ENCODE measurements at regions not wholly inside any gene's neighbourhood (a gene's known extent, or its start where the extent isn't known, plus 50 kb on each side); places are given as distances from the start of the nearest gene placed in this dataset.

DNA sequence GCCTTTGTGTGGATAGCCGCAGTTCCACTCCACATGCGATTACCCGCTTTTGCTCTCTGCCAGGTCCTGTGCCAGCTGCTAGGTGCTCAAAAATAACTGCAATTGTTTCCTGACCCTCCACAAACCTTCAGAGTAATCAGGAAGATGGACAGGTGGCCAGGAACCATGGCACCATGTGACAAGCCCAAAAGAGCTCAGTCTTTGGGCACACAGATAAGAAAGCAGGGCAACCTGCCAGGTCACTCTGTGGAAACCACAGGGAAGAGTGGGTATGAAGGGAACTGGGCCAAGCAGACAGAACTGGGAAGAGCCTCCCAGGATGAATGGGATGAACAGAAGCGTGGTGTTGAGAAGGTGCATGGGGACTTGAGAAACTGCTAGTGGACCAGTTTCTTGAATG, 79.4 kb upstream of the AGAP1 start:
- H3K36me3 ChIP-seq (ENCODE audit: control insufficient read depth in 2 of 2, extremely low read depth in 1 of 2, insufficient read depth in 2 of 2, low read length in 2 of 2): no peaks in the 10 kb centered on the region
- no peak overlapping the region for H3K4me3 ChIP-seq (replicated peaks in 1 of 3; ENCODE audit: insufficient read depth in 1 of 3, low read depth in 1 of 3, low read length in 3 of 3)
- dilution Hi-C loops (cut with MboI; ENCODE audit: extremely low pct_ligation_motif_present, low sequenced_read_pairs) (no loop called here), intact Hi-C loops (cut with micrococcal nuclease) (no loop called here)
- BruUV-seq (replicated peaks): no TSS peak
- TF ChIP-seq, protein P1, sequence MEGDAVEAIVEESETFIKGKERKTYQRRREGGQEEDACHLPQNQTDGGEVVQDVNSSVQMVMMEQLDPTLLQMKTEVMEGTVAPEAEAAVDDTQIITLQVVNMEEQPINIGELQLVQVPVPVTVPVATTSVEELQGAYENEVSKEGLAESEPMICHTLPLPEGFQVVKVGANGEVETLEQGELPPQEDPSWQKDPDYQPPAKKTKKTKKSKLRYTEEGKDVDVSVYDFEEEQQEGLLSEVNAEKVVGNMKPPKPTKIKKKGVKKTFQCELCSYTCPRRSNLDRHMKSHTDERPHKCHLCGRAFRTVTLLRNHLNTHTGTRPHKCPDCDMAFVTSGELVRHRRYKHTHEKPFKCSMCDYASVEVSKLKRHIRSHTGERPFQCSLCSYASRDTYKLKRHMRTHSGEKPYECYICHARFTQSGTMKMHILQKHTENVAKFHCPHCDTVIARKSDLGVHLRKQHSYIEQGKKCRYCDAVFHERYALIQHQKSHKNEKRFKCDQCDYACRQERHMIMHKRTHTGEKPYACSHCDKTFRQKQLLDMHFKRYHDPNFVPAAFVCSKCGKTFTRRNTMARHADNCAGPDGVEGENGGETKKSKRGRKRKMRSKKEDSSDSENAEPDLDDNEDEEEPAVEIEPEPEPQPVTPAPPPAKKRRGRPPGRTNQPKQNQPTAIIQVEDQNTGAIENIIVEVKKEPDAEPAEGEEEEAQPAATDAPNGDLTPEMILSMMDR (IDR thresholded peaks at IDR 0.05; ENCODE audit: extremely low read depth in 1 of 2, insufficient read depth in 1 of 2, low read depth in 1 of 2, low read length in 2 of 2): no peak
- TF ChIP-seq EZH2 (IDR thresholded peaks at IDR 0.05; ENCODE audit: borderline replicate concordance, low read depth, low read length, severe bottlenecking): no peak
- TF ChIP-seq, protein P2, sequence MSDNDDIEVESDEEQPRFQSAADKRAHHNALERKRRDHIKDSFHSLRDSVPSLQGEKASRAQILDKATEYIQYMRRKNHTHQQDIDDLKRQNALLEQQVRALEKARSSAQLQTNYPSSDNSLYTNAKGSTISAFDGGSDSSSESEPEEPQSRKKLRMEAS (IDR thresholded peaks at IDR 0.05; ENCODE audit: insufficient read depth, insufficient read length): no peak
- no peak for TF ChIP-seq FOS (IDR thresholded peaks at IDR 0.05; ENCODE audit: borderline replicate concordance, insufficient read depth, low read length)
- no peak for TF ChIP-seq MYC (IDR thresholded peaks at IDR 0.05; ENCODE audit: low read depth, low read length)
- TF ChIP-seq JUN (IDR thresholded peaks at IDR 0.05; ENCODE audit: borderline replicate concordance, insufficient read depth, insufficient read length, low read depth): no peak
- TF ChIP-seq POLR2A (IDR thresholded peaks at IDR 0.05; ENCODE audit: low read depth, low read length): no peak
- no peak for TF ChIP-seq POLR2AphosphoS5 (IDR thresholded peaks at IDR 0.05; ENCODE audit: insufficient read depth, low read depth, low read length)
- TF ChIP-seq GATA2 (IDR thresholded peaks at IDR 0.05; ENCODE audit: insufficient read depth, insufficient read length, low read depth, low read length): no peak
- no peaks in the 10 kb centered on the region for H3K79me2 ChIP-seq (ENCODE audit: control insufficient read depth, insufficient read depth, low read length)
- no peaks in the 10 kb centered on the region for H3K27me3 ChIP-seq (ENCODE audit: control insufficient read depth in 2 of 2, insufficient read depth in 2 of 2, low read length in 2 of 2)
- H4K20me1 ChIP-seq (replicated peaks; ENCODE audit: control insufficient read depth, extremely low read depth, insufficient read depth, low read length): no peaks in the 10 kb centered on the region
- FAIRE-seq (no peak), DNase-seq (ENCODE audit: low read depth, low spot score) (no peak)
- no peaks in the 10 kb centered on the region for H3K4me1 ChIP-seq (ENCODE audit: control insufficient read depth, extremely low read depth, insufficient read depth, low read length)
- no peak overlapping the region for H3K27ac ChIP-seq (ENCODE audit: insufficient read depth, low read depth, low read length)
- no peak overlapping the region for H3K4me2 ChIP-seq (ENCODE audit: insufficient read depth, low read length)
- CTCF ChIA-PET: interaction anchor here (0.6 to 1.0 kb wide), 2 partner anchors 16 to 53 kb away, joined by 4 read pairs; no protein-coding TSS in a partner anchor
- no peaks in the 10 kb centered on the region for H3K9me3 ChIP-seq (replicated peaks; ENCODE audit: control insufficient read depth, insufficient read depth, low read length)
- POLR2A ChIA-PET: no interaction called here
- H2AFZ ChIP-seq (ENCODE audit: low read depth, low read length): no peak overlapping the region
- H3K9me1 ChIP-seq (replicated peaks; ENCODE audit: control insufficient read depth, extremely low read depth, insufficient read depth, low read length): no peaks in the 10 kb centered on the region
- H3K9ac ChIP-seq (replicated peaks; ENCODE audit: extremely low read depth, insufficient read depth, low read length): no peak overlapping the region
